ENCODE measurements at regions not wholly inside any gene's neighbourhood (a gene's known extent, or its start where the extent isn't known, plus 50 kb on each side); places are given as distances from the start of the nearest gene placed in this dataset.

DNA sequence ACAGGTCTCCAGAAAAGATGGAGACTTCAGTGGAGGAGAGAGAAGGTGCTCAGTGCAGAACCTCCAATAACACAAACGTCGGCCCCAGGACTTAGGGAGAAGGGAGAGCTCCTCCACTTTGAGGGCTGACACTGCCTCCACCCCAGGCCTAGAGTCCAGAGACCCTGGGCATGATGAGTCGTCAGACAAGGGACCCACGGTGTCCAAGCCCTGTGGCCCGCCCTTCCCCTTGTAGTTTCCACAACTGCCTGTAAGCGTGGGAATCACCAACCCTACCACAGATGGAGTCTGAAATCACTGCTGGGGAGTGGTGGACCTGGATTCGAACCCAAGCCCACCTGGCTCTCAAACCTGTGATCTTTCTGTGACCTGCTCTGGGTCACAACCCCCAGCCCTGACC, 281.1 kb downstream of the NPHP4 start:
- DNase-seq, result no peak

DNA sequence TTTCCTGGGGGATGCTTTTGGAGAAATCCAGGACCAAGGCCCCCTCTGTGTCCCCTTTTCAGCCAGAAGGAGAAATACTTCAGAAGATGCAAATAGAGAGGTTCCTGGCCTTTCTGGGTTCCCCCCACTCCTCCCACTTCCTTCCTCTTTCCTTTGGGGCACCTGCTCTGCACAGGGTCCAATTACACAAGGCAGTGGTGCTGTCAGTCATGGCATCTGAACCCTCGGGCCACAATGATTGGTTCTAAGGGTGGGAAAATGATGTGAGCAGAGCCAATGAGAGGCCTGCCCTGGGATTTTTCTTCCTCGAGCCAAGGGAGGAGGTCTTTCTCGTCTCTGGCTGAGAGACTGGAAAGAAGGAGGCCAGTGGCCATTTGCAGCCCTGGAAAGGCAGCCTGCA, 282.2 kb downstream of the NPHP4 start:
- DNase-seq, result no peak

GRCh38 chr1:5709461-5709975, 282.7 kb downstream of the NPHP4 start:
- no peak for DNase-seq

GRCh38 chr1:5708346-5709245, 283.6 kb downstream of the NPHP4 start:
- DNase-seq, result no peak

DNA sequence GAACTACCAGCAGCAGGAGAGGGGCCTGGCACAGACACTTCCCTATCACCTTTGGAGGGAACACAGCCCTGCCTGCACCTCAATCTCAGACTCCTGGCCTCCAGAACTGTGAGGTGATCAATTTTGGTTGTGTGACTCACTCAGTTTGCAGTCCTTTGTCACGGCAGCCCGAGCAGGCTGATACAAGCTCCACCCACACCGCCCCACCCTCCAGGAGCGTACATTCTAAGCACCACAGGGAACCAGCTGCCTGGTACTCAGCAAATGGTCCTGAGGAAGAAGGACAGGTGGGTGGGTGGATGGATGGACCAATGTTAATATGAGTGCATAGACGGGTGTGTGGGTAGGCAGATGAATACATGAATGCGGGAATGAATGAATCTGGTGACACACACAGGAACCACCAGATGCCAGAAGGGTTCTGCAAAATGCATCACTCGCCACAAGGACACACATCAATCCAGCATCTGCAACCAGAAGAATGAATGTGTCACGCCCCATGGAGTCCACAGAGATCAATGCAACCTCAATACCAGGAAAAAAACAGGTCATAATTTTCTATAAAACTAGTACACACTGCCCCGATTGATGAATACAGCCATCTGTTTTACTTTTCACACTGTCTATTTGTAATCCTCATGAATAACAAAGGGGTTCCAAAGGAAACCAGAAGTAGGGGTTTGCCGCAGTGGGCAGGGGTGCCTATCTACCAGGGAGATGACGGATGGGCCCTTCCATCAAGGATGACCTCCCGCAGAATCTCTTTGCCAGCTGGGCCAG, 284.5 kb downstream of the NPHP4 start:
- DNase-seq, result no peak

DNA sequence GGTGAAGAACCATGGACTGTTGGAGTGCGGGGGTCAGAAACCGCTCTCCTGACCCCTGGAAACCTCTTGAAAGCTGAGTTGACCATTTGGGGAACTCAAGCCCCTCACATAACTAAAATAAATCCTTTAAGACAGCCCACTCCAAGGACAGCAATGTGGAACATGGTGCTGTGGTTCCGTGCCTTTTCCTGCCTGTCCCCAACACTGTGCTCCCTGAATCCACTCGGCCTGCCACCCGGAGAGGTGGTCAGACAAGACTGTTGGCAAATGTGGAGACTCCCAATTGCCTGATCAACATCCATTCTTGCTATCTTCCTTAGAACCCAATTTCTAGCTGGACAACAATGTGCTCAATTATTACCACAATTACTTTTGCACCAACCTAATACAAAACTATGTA, 286.0 kb downstream of the NPHP4 start:
- no peak for DNase-seq

DNA sequence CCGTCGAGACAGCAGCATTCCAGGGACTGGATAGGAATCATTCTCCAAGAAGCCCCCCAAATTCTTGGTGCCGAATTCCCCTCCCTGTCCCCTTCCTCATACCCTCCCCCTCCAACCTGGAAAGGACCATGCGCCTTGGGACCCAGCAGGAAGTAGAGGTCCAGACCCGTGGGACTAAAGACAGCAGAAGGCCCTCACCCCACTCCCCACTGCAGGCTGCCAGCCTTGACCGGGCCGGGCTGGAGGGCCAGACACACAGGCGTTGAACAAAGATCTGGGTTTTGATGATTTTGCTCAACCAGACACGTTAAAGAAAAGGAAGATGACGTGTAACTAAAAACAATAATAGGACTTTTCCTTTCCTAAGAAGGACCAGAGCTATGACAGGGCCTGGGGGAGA, 286.5 kb downstream of the NPHP4 start:
- no peak for DNase-seq

DNA sequence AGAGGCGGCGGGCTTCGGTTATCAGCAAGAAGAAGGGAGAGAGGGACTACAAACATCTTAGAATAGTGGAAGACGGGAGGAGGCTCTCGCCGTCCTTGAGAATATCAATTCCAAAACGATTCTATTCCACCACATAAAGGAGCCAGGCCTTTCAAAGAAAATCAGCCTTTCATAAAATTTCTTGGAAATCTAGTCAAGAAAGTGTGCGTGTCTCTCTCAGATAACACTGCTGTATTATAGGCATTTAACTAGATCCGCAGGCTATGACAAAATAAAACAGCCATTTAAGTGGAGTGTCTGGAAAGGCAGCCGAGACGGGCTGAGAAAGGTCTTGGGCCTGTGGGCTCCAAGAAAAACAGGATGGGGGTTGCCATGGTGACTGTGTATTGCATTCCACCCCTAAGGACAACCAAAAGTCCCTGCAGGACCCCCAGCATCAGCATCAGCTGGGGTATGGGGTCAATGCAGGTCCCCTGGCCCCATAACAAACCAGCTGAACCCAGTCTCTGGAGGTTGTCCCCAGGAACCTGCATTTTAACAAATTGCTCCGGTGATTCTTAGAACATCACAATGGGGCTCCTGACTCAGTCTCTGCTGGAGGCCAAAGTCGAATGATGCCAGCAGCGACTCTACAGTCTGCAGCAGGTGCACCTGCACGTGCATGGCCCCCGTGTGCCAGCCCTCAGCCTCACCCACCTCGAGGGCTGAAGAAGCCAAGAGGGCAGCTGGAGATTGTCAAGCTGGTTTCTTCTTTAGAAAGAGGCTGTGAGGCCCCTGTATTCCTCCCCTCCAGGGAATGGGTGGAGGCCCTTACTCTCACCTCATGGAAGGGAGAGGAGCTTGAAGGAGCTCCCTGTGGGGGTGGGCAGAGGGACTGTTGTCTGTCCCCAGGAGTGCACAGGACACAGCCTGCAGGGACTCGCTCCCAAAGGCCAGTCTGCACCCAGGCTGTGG, 287.4 kb downstream of the NPHP4 start:
- DNase-seq, result no peak

- DNase-seq, result no peak
These were observed 290.6 kb downstream of the NPHP4 start for GRCh38 chr1:5701642-5702041.

DNA sequence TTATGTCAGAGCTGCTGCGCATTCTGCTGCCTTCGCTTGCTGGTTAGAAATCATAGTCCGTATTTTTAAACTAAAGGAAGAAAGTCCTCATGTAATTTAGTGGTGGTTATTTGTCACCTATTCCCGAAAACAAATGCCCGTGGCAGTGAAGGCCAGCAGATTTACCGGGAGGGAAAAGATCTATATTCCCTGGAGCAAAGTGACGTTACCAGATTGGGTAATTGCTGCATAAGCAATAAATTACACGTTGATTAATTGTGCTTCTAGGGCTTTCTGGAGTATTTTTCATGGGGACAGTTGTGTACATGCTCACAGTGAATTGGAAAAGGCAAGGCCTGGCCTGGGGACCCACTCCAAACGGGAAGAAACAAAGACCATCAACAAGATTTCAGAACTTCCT, 298.7 kb downstream of the NPHP4 start:
- no peak for DNase-seq

DNA sequence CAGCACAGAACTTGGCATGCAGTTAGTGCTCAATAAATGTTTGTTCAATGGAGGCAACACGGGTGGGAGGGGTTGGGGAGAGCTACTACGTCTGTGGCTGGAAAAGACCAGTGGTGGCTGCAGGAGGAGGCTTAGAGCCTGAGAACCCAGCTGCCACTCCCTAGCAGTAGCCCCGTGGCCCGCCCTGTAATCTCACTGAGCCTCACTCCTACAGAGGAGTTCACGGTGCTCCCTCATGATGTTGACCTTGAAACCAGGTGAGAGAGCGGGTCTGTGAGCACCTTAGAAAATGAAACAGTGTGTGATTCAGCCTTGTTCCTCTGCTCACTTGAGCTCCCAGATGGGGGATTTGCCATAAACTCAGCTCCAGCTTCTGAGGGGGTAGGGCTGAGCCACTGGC, 299.6 kb downstream of the NPHP4 start:
- no peak for DNase-seq

GRCh38 chr1:5691795-5692509, 300.3 kb downstream of the NPHP4 start:
- no peak for DNase-seq

DNA sequence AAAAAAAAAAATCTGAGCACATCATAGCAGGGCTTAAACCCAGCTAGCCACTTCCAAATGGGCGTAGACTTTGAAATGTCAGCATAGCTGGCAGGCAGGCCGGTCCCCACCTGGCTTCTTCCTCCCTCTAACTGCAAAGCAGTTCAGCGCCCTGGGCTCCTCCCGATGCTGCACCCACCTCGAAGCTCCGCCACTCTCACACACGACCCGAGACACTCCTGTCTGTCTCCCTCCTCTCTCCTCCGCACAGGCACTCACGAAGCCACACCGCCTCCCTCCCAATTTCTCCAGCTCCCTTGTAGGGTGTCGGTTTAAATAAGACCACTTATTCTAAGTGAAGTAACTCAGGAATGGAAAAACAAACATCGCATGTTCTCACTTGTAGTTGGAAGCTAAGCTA, 301.3 kb downstream of the NPHP4 start:
- no peak for DNase-seq

- no peak for DNase-seq
These were observed 301.9 kb downstream of the NPHP4 start for GRCh38 chr1:5690291-5690690.

- DNase-seq, result no peak
These were observed 303.8 kb downstream of the NPHP4 start for GRCh38 chr1:5688081-5689077.

GRCh38 chr1:5686925-5687706, 305.1 kb downstream of the NPHP4 start:
- DNase-seq, result no peak

GRCh38 chr1:5686195-5686594, 306.0 kb downstream of the NPHP4 start:
- no peak for DNase-seq

GRCh38 chr1:5685446-5686040, 306.7 kb downstream of the NPHP4 start:
- DNase-seq, result no peak

GRCh38 chr1:5684791-5685190, 307.4 kb downstream of the NPHP4 start:
- DNase-seq, result no peak

DNA sequence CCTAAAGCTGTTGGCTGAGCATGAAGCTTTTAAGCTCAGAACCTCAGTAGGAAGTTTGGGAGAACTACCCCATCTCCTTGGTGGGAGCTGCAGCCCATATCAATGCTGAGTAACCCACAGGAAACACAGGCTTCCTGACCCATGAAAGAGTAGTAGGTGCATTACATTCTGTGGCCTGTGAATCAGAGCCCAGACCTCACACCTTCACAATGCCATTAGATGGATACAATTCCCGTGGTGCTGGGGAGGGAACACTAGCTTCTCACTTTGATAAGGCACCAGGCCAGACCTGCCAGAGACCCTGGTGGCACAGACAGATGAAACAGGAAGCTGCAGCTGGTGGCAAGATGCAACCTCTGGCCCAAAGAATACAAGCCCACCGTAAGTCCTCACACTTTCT, 308.8 kb downstream of the NPHP4 start:
- no peak for DNase-seq

Data from NCI-H510A (cell line).